CD4-positive, alpha-beta T cell treated with Interferon alpha-2 for 1 hour (primary cell): ENCODE measurements at regions not wholly inside any gene's neighbourhood (a gene's known extent, or its start where the extent isn't known, plus 50 kb on each side); places are given as distances from the start of the nearest gene placed in this dataset.

Experiments
- DNase-seq, 2 donors: peaks; one replicate each; pipeline ENCODE4 v3.0.0-alpha.2; 2020 to 2022

- no peak for DNase-seq
Observed at GRCh38 chr11:19357943-19358342, 117.2 kb upstream of the E2F8 start.

DNA sequence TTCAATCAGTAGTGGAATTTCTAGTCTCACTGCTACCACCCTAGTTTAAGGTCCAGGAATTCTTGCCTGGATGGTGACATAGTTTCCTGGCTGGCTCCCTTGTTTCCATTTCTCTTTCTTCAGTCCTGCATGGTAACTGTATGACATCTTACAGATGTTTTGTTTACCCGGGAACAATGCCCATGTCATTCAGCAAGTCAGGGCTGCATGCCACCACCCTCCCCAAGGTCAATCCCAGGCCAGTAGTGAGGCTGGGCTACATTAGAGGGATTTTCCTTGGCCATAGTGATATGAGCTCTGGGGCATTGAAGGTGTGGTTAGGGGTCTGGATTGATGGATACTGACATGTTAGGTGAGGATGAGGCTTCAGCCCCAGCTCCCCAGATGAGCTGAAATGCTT, 114.9 kb upstream of the E2F8 start:
- DNase-seq, result no peak

GRCh38 chr11:19353287-19353850, 112.6 kb upstream of the E2F8 start:
- no peak for DNase-seq

DNA sequence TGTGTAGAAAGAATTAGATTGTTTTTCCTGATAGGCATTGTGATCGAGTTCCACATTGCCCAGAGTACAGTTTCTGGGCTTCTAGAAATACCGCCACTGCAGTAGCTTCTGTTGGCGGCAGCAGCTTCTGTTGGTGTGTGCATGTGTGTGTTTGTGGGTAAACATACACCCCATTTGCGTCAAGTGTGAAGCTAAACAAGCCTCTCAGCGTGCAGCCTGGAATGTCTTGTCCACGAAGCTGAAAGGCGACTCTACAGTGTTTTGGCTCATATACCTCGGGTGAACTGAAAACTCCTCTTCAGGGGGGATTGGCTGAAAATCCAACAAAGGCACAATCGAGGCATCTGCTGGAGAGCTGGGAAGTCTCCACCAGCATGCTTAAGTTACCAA, 112.0 kb upstream of the E2F8 start:
- no peak for DNase-seq

DNA sequence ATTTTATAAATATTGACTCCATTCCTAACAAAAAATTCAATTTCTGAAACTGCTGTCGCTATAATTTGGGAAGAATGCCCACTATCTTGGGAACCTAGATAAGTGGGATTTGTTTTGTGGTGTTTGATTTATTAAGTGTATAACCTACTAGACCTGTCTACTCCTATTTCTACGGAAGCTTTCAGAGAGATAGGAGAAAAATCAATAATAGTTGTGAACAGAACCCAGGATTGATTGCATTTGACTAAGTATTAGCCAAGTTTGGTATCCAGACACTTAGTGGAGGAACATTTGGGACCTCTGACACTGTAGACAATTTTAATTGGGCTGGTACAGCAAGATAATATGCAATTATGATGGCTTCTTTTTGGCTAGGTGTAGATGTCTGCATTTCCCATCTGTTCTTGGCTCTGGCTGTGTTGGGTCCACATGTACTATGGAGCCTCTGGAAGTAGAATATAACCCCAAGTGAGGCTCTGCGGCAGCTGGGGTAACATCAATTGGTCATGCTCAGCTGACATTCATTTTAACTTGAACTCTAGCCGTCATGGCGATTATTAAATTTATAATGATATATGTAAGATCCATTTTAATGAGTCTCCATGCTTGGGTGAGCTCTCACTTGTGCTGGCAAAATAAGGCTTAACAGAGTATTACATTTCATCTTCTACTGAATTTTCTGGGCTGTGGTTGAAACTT, 111.5 kb upstream of the E2F8 start:
- DNase-seq, result no peak

- no peak for DNase-seq
Observed at GRCh38 chr11:19351426-19351825, 110.7 kb upstream of the E2F8 start.

DNA sequence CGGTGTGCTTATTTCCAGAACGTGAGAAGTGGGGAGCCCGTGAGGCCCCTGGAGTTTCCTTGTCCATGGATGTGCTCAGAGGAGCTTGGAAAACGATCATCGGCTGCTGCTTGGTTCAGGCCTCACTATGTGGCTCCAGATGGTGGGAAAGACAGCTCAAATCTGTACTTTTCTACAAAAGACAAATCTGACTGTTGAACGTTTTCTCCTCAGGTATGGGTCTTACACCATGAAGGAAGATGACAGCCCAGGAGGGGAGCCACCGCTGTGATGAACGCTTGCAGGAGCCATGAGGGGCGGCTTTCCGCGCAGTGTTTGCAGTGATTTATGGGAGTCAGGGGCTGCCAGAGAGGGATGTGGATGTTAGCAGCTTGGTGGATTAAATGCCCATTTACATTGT, 109.4 kb upstream of the E2F8 start:
- DNase-seq, result no peak

GRCh38 chr11:19349340-19350025, 108.7 kb upstream of the E2F8 start:
- DNase-seq, result no peak

DNA sequence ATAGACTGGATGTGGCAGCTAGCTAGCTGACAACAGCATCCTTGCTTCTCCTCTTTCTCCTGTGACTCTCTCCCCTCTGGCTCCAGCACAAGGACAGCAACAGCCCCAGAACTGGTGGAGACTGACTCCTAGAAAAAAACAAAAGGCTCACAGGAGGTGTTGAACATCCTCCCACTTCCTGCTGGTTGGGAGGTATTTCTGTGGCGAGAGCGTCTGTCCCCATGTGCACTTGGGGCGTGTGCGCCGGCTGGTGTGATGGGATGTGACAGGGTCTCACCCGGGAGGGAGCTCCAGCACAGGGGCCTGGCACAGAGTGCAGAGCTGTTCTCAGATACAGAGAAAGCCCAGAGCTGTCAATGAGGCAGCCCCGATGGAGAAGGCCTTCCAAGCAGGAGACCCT, 107.2 kb upstream of the E2F8 start:
- no peak for DNase-seq

- no peak for DNase-seq
Observed at GRCh38 chr11:19345848-19346681, 105.3 kb upstream of the E2F8 start.

DNA sequence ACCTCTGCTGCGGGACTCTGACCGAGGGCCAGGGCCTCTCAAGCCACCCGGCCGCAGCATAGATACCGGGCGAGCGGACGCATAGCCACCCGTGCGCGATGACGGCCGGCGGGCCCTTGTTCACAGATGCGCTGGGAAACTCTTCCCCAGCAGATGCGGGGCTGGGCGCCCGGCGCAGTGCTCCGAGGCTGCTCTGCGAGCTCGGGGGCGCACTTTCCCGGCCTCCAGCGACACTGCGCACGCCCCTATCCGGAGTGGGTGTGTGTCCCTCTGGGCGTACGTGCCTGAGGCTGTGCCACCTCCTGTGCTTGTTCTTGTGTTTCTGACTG, 104.7 kb upstream of the E2F8 start:
- DNase-seq, result no peak

DNA sequence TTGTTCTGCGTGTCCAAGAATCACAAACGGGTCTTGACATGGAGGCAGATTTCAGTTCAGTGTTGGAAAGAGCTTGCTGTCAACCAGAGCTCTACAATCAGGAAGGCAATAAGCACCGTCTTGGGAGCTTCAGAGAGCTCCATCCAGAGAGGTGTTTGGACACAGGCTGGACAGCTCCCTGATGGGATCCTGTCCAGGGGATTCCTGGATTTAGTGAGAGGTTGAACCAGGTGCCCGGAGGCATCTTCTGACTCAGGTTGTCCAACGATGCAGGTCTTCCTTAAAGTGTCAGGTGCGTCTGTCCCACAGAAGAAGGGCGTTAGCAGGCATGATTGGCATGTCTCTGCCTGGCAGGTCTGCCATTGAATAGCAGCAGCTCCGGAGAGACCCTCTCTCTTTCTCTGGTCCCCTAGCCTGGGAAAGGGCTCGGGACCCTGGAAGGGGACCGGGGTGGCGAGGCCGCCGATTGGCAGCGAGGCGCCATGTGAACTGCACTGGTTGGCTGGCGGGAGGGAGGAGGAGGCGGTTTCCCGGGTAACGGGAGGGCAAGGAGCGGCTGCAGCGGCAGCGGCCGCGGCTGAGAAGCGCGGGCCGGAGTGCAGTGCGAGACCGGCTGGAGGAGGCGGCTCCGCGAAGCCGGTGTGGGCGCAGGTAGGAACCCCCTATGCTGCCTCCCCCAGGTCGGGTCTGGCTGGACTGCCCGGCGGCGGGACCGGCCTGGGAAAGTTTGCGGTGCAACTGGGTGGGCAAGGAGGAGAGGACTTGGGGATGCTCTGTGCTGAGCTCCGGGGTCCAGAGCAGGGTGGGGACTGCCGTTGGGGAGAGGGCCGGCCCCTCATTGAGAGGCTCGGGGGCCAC, 104.1 kb upstream of the E2F8 start:
- no peak for DNase-seq

DNA sequence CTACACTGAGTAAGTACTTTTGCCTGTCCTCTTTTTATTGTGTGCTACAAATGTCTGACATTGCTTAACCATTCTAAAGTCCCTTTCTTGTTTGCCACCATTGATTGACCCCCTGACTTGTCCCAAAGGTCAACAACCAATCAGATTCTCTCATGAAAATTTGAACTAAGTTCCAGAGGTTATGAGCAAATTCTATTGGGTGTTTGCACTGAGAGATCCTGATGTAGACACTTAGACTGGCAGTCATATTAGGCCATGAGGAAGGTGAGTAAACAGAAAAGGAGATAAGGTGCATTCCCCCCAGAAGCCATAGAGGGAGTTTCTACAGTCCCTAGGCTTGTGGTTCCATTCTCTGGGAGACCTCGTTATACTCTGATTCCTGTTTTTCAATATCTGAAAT, 101.3 kb upstream of the E2F8 start:
- no peak for DNase-seq

- DNase-seq, result no peak
Observed at GRCh38 chr11:19338375-19338774, 97.6 kb upstream of the E2F8 start.

DNA sequence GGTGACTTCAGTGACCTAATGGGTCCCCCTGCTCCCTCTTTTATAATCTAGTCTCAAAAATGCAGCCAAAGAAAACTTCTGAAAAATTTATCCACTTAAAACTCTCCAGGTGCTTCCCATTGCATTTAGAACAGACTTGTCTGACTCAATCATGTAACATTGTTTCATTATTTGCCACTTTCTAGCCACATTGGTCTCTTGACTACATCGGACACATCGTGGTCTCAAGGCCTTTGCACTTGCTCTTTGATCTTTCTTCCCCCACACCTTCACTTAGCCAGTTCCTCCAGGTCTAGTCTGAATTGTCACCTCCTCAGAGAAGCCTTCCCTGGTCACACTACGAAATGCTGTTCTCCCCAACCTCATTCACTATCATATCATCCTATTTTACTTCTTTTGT, 97.0 kb upstream of the E2F8 start:
- DNase-seq, result no peak

DNA sequence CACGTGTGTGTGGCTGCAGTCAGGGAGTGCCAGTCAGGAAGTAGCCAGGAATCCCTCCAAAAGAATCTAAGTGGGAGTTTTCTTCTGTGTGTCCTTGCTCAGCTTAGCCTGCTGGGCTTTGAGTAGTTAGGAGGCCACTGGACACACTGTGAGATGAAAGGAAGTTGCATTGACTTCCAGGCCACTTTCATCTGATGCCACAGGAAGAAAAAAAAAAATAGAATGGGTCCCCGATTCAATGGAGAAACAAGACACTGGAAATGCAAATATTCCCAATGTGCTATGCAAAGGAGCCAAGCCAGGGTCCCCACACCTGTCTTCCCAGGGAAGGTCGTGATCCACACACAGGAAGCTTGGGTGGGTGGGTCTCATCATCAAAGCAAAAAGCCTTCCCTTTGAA, 95.6 kb upstream of the E2F8 start:
- no peak for DNase-seq

GRCh38 chr11:19332476-19332875, 91.7 kb upstream of the E2F8 start:
- no peak for DNase-seq

GRCh38 chr11:19330416-19330815, 89.7 kb upstream of the E2F8 start:
- no peak for DNase-seq

DNA sequence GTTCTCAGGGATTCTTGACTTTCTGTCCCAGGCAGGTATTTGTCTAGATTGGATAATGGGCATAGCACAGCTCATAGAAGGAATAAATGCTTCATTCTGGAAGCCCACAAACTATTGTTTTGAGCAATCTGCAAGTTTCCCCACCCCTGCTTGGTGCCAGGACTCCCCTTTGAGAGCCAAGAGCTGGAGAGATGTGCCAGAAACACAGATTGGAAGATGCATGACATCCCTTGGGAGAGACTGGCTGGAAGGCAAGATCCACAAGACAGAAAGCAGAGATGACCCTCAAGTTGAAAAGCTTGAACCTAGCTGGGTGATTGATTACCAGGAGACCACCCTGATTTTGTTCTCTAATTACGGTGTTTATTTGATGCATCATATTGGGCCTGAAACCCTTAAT, 89.2 kb upstream of the E2F8 start:
- DNase-seq, result no peak

DNA sequence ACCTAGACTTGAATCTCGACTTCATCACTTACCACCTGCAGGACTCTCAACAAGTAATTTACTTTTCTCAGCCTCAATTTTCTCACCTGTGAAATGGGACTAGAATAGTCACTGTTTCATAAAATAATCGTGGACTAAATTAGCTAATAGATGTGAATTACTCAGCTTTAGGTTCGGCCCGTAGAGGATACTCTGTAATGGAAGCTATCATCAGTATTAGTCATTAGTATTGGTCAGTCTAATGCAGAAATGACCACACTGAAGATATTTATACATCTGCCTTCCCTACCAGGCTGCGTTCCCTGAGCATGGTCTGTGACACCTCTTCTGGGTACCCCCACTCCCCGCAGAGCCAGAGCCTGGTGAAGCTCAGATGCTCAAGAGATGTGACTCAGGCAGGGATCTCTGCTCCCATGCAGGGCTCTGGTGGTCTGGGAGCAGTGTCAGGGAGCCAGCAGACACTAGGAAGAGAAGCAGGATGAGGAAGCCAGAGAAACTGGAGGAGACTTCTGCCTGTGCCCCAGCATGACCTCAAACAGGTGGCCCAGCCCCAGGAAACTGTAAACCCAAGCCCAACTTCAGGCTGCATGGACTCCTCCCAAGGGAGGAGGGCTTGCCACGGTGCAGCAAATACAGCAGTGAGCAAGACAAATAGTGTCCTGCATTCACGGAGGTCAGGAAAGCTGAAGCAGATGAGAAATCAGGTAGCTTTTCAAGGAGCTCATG, 88.0 kb upstream of the E2F8 start:
- DNase-seq, result no peak

DNA sequence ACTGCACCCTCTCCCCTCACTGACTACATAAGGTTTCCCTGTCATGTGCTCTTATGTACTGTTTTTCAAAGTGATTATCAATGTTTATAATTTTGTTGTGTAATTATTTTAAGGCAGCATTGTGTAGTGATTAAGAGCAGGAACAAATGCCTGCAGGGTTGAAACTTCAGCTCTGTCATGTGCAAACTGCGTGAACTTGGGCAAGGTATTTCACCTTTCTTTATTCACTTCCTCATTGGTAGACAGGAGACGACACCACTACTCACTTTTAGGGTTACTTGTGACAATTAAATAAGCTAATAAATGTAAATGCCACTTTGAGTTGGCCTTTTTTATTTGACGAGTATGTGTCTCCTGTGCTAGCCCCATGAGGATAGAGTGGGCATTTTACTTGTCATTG, 86.5 kb upstream of the E2F8 start:
- no peak for DNase-seq

DNA sequence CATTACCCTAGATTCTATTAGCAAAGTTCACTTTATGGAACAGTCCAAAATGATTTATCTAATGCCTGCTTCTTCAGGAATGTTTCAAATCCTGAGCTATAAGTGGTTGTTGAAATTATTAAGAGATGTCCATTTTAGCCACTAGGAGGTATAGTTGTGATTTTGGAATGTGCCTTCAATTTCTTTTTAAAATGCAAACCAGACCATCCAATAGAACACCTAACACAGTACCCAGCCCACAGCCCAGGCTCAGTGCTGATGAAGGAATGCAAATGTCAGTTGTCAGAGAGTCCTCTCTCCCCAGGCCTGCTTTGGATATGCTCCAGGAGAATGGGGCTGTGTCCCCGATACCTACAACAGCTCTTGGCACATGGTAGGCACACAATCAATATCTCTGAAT, 85.8 kb upstream of the E2F8 start:
- no peak for DNase-seq
